Gastroesophageal sphincter (tissue), 3 donors: ENCODE measurements at regions not wholly inside any gene's neighbourhood (a gene's known extent, or its start where the extent isn't known, plus 50 kb on each side); places are given as distances from the start of the nearest gene placed in this dataset.

ENCODE experiments used
- EP300 ChIP-seq: sonication (generic); formaldehyde crosslinking; IDR thresholded peaks from one replicate; pipeline ENCODE4 v1.6.1; 2017; ENCODE audit warnings: antibody characterized with exemption, mild to moderate bottlenecking
- POLR2AphosphoS5 ChIP-seq: sonication (generic); formaldehyde crosslinking; IDR thresholded peaks from one replicate; pipeline ENCODE4 v1.6.1; 2017; ENCODE audit warnings: antibody characterized with exemption
- TF ChIP-seq, protein P1 (sequence below), 4 experiments: fragments of 200-600 bp in 2 of 4; fragments of 450-650 bp in 2 of 4; sonication (generic) in 1 of 4; IDR thresholded peaks; one replicate each; pipeline ENCODE4 v1.5.1; 2017 to 2019; ENCODE audit warnings: antibody characterized with exemption in 4 of 4, mild to moderate bottlenecking in 2 of 4, moderate library complexity in 2 of 4

DNA sequence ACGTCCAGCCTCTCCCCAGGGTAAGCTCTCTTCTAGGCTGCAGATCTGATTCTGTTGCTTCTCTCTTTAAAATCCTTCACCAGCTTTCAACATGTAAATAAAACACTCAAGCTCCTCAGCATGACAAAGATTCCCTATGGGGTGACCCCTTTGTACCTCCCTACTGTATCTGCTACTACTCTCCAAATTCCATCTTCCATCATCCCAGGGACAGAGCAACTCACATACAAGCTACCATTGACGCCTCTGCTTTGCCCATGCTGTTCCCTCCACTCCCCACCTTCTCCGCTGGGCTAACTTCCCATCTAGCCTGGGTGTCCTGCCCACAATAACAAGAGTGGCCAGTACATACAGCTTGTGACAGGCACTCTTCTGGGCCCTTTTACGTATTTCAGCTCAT is 207.5 kb upstream of the ZBED5 start:
- TF ChIP-seq, protein P1, sequence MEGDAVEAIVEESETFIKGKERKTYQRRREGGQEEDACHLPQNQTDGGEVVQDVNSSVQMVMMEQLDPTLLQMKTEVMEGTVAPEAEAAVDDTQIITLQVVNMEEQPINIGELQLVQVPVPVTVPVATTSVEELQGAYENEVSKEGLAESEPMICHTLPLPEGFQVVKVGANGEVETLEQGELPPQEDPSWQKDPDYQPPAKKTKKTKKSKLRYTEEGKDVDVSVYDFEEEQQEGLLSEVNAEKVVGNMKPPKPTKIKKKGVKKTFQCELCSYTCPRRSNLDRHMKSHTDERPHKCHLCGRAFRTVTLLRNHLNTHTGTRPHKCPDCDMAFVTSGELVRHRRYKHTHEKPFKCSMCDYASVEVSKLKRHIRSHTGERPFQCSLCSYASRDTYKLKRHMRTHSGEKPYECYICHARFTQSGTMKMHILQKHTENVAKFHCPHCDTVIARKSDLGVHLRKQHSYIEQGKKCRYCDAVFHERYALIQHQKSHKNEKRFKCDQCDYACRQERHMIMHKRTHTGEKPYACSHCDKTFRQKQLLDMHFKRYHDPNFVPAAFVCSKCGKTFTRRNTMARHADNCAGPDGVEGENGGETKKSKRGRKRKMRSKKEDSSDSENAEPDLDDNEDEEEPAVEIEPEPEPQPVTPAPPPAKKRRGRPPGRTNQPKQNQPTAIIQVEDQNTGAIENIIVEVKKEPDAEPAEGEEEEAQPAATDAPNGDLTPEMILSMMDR (IDR thresholded peaks at IDR 0.05) = no peak
- TF ChIP-seq EP300 = no peak
- no peak for TF ChIP-seq POLR2AphosphoS5
